ENCODE measurements at regions not wholly inside any gene's neighbourhood (a gene's known extent, or its start where the extent isn't known, plus 50 kb on each side); places are given as distances from the start of the nearest gene placed in this dataset.

- DNase-seq (ENCODE audit: low spot score) = no peak
Measured at GRCh38 chr18:1954583-1955312, 616.6 kb downstream of the METTL4 start.

GRCh38 chr18:1958798-1959197 is 612.5 kb downstream of the METTL4 start:
- DNase-seq (ENCODE audit: low spot score) = no peak

GRCh38 chr18:1965016-1965415 is 606.3 kb downstream of the METTL4 start:
- no peak for DNase-seq (ENCODE audit: low spot score)

GRCh38 chr18:1965541-1965940 is 605.8 kb downstream of the METTL4 start:
- no peak for DNase-seq (ENCODE audit: low spot score)

- DNase-seq (ENCODE audit: low spot score) = no peak
Measured at GRCh38 chr18:1968801-1969498, 602.4 kb downstream of the METTL4 start.

GRCh38 chr18:1976484-1976883 is 594.8 kb downstream of the METTL4 start:
- DNase-seq (ENCODE audit: low spot score) = no peak

- DNase-seq (ENCODE audit: low spot score) = no peak
Measured at GRCh38 chr18:1982056-1982455, 589.2 kb downstream of the METTL4 start.

- DNase-seq (ENCODE audit: low spot score) = no peak
Measured at GRCh38 chr18:1983746-1984515, 587.4 kb downstream of the METTL4 start.

- DNase-seq (ENCODE audit: low spot score) = no peak
Measured at GRCh38 chr18:1993866-1994265, 577.4 kb downstream of the METTL4 start.

- no peak for DNase-seq (ENCODE audit: low spot score)
Measured at GRCh38 chr18:1994471-1994870, 576.8 kb downstream of the METTL4 start.

GRCh38 chr18:1995041-1995612 is 576.2 kb downstream of the METTL4 start:
- no peak for DNase-seq (ENCODE audit: low spot score)

- DNase-seq (ENCODE audit: low spot score) = no peak
Measured at GRCh38 chr18:1998121-1998520, 573.2 kb downstream of the METTL4 start.

GRCh38 chr18:1999387-1999786 is 571.9 kb downstream of the METTL4 start:
- DNase-seq (ENCODE audit: low spot score) = no peak

GRCh38 chr18:2002151-2002550 is 569.2 kb downstream of the METTL4 start:
- no peak for DNase-seq (ENCODE audit: low spot score)

- DNase-seq (ENCODE audit: low spot score) = no peak
Measured at GRCh38 chr18:2002604-2003003, 568.7 kb downstream of the METTL4 start.

GRCh38 chr18:2009942-2010697 is 561.2 kb downstream of the METTL4 start:
- no peak for DNase-seq (ENCODE audit: low spot score)

GRCh38 chr18:2027016-2027415 is 544.3 kb downstream of the METTL4 start:
- no peak for DNase-seq (ENCODE audit: low spot score)

- no peak for DNase-seq (ENCODE audit: low spot score)
Measured at GRCh38 chr18:2027756-2028155, 543.5 kb downstream of the METTL4 start.

- DNase-seq (ENCODE audit: low spot score) = no peak
Measured at GRCh38 chr18:2028986-2029385, 542.3 kb downstream of the METTL4 start.

- DNase-seq (ENCODE audit: low spot score) = no peak
Measured at GRCh38 chr18:2030647-2031046, 540.7 kb downstream of the METTL4 start.

GRCh38 chr18:2032036-2032435 is 539.3 kb downstream of the METTL4 start:
- DNase-seq (ENCODE audit: low spot score) = no peak

- no peak for DNase-seq (ENCODE audit: low spot score)
Measured at GRCh38 chr18:2035056-2035455, 536.2 kb downstream of the METTL4 start.

Measured in CD4-positive, alpha-beta T cell treated with Interleukin-15 for 4 hours (primary cell).